Pancreas (tissue), 10 donors: ENCODE measurements at regions not wholly inside any gene's neighbourhood (a gene's known extent, or its start where the extent isn't known, plus 50 kb on each side); places are given as distances from the start of the nearest gene placed in this dataset.

Source experiments
- ATAC-seq, 4 donors: fragments of 200-7000 bp; cut with Tn5 transposase; one replicate each; pipeline versions ENCODE4 v1.8.0 to v1.9.1; 2020; ENCODE audit warnings: mild to moderate bottlenecking in 4 of 4, moderate library complexity in 4 of 4
- DNase-seq, 6 donors: peaks; one replicate each; pipeline ENCODE4 v3.0.0-alpha.2; 2020
- FAIRE-seq: peaks from 2 replicates; lab custom pipeline; 2012; peaks lifted over from hg19 to GRCh38; lab: Jason Lieb, UNC
- H3K27ac ChIP-seq, 4 donors: fragments of 200-600 bp; sonication (generic); 1 replicate in 3 of 4; 2 replicates in 1 of 4; pipeline versions ENCODE4 v1.5.0 to v1.8.0; 2020
- H3K27me3 ChIP-seq, 4 donors: fragments of 200-600 bp; one replicate each; pipeline ENCODE4 v1.8.0; 2021
- H3K36me3 ChIP-seq, 3 donors: fragments of 200-600 bp; sonication (generic) in 1 of 3; one replicate each; pipeline versions ENCODE4 v1.5.0 to v1.8.0; 2020 to 2021
- H3K4me1 ChIP-seq, 3 donors: fragments of 200-600 bp; one replicate each; pipeline ENCODE4 v1.8.0; 2021
- H3K4me3 ChIP-seq, 4 donors: fragments of 200-600 bp; sonication (generic) in 2 of 4; one replicate each; pipeline versions ENCODE4 v1.5.0 to v1.8.0; 2020 to 2021
- H3K9me3 ChIP-seq, 4 donors: fragments of 200-600 bp; one replicate each; pipeline ENCODE4 v1.8.0; 2021
- CTCF ChIP-seq, 4 donors: fragments of 200-600 bp; sonication (generic) in 3 of 4; IDR thresholded peaks; one replicate each; pipeline versions ENCODE4 v1.5.0 to v1.8.0; 2021; ENCODE audit warnings: antibody characterized with exemption in 4 of 4
- WGBS, 2 donors: extraction: QIAGEN DNeasy Blood & Tissue Kit; methylation state at CpG; one replicate each; pipeline ENCODE4 v1.1.7; 2013; 5-methylcytosine and 5-hydroxymethylcytosine counted together
- intact Hi-C, 3 donors: fragments of 100-400 bp; cut with DNase I; formaldehyde crosslinking; loops; one replicate each; pipeline versions ENCODE4 v1.11.1 to v1.14.2; 2022
- donor health status: healthy with polysubstance abuse.
- donor health status: DM: no; HTN: no; CAD: no; lungs with moderate emphysema.
- donor health status: DM: no; HTN: no; CAD: no.
- donor health status: control.
- donor health status: control.
- donor health status: Bipolar disorder and iron deficiency.
- donor health status: DM: yes; HTN: yes; CAD: no.
- donor health status: DM: no; HTN: no; CAD: no.
- donor health status: DM: no; HTN: no; CAD: no.
- donor health status: DM: yes; HTN: yes; CAD: no.

DNA sequence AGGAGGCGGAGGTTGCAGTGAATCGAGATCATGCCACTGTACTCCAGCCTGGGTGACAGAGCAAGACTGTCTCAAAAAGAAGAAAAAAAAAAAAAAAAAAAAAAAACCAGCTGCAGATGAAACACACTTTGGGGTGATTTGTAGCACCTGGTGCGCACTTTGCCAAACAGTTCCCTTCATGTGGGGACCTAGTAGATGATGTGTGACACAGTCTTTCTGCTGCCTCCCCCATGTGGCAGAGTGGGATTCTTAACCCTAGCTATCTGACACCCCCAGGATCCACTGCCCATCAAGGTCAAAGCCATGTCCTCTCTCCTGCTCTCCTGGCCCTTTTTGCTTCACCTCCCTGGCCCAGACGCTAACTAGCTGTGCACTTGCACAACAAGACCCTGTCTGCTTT is 52.1 kb upstream of the PDZD8 start:
- FAIRE-seq, result no peak

GRCh38 chr10:117425974-117426566 is 50.8 kb upstream of the PDZD8 start:
- no peak for TF ChIP-seq CTCF (IDR thresholded peaks at IDR 0.05)
- H3K27me3 ChIP-seq, result no peaks in the 10 kb centered on the region
- 76 to 78% methylated on average over 5 of the region's 5 CpGs for WGBS, 2 donors
- H3K36me3 ChIP-seq, result no peaks in the 10 kb centered on the region
- no peak for DNase-seq
- no peaks in the 10 kb centered on the region for H3K4me1 ChIP-seq
- ATAC-seq, result no peak
- H3K4me3 ChIP-seq, result no peak overlapping the region
- no peak for FAIRE-seq
- H3K27ac ChIP-seq, result no peak overlapping the region
- no peaks in the 10 kb centered on the region for H3K9me3 ChIP-seq
- intact Hi-C loops, result no loop called here

More for the DNA sequence above, 52.1 kb upstream of the PDZD8 start:
- no peaks in the 10 kb centered on the region for H3K4me1 ChIP-seq
- DNase-seq, result no peak
- WGBS, 2 donors, result 73 to 83% methylated on average over 4 of the region's 4 CpGs
- no peak overlapping the region for H3K27ac ChIP-seq
- TF ChIP-seq CTCF (IDR thresholded peaks at IDR 0.05), result no peak
- H3K4me3 ChIP-seq, result no peak overlapping the region
- H3K36me3 ChIP-seq, result no peaks in the 10 kb centered on the region
- ATAC-seq, result no peak
- H3K27me3 ChIP-seq, result no peaks in the 10 kb centered on the region
- intact Hi-C loops, result no loop called here
- H3K9me3 ChIP-seq, result no peaks in the 10 kb centered on the region

- no peak for FAIRE-seq
- 80 to 83% methylated on average over 13 of the region's 13 CpGs for WGBS, 2 donors
- DNase-seq, result no peak
- no peak for ATAC-seq
- H3K36me3 ChIP-seq, result no peaks in the 10 kb centered on the region
- H3K27me3 ChIP-seq, result no peaks in the 10 kb centered on the region
- TF ChIP-seq CTCF (IDR thresholded peaks at IDR 0.05), result no peak
- H3K4me1 ChIP-seq, result no peaks in the 10 kb centered on the region
- no peak overlapping the region for H3K4me3 ChIP-seq
- H3K9me3 ChIP-seq, result no peaks in the 10 kb centered on the region
- intact Hi-C loops, result no loop called here
- no peak overlapping the region for H3K27ac ChIP-seq
These were observed 49.8 kb upstream of the PDZD8 start for GRCh38 chr10:117424883-117425649.
